K562 (cell line): ENCODE measurements at regions not wholly inside any gene's neighbourhood (a gene's known extent, or its start where the extent isn't known, plus 50 kb on each side); places are given as distances from the start of the nearest gene placed in this dataset.
A peak's percentile ranks its signal among the peaks of the same experiment; 100 is the strongest.

Experiments
- ARID3A ChIP-seq: IDR thresholded peaks from 2 replicates; pipeline ENCODE4 v1.6.1; 2012; ENCODE audit warnings: low read depth, low read length, improper control_type of control experiment, borderline replicate concordance
- ATF7 ChIP-seq: fragments of 450-650 bp; IDR thresholded peaks from 2 replicates; pipeline ENCODE4 v1.7.1; 2014; ENCODE audit warnings: mild to moderate bottlenecking, moderate library complexity
- CBFB ChIP-seq: sonication (generic); formaldehyde crosslinking; IDR thresholded peaks from 2 replicates; pipeline ENCODE4 v1.4.0; 2020; ENCODE audit warnings: mild to moderate bottlenecking, missing genetic modification reagents
- CREB1 ChIP-seq, 2 experiments: sonication (generic) in 1 of 2; formaldehyde crosslinking in 1 of 2; IDR thresholded peaks; 2 replicates each; pipeline versions ENCODE4 v1.6.1 to v1.8.0; 2012 to 2022; ENCODE audit warnings: inconsistent platforms in 1 of 2, mild to moderate bottlenecking in 1 of 2, missing genetic modification reagents in 1 of 2, moderate library complexity in 1 of 2
- CXXC5 ChIP-seq: fragments of 250-450 bp; sonication (Bioruptor Pico); IDR thresholded peaks from 2 replicates; pipeline ENCODE4 v1.8.0; 2022; ENCODE audit warnings: inconsistent platforms, mild to moderate bottlenecking, moderate library complexity
- DDX20 ChIP-seq: fragments of 450-650 bp; IDR thresholded peaks from 2 replicates; pipeline ENCODE4 v1.6.1; 2016; ENCODE audit warnings: missing genetic modification characterization, low read depth, mild to moderate bottlenecking, missing compliant biosample characterization, moderate library complexity
- E2F3 ChIP-seq: fragments of 250-450 bp; sonication (Bioruptor Pico); IDR thresholded peaks from 2 replicates; pipeline ENCODE4 v1.4.0; 2020; ENCODE audit warnings: mild to moderate bottlenecking
- ETV5 ChIP-seq: sonication (generic); formaldehyde crosslinking; IDR thresholded peaks from 2 replicates; pipeline ENCODE4 v1.4.0; 2020; ENCODE audit warnings: low read depth, mild to moderate bottlenecking, missing genetic modification reagents
- HIVEP1 ChIP-seq: fragments of 250-450 bp; sonication (Bioruptor Pico); IDR thresholded peaks from 2 replicates; pipeline ENCODE4 v1.4.0; 2020; ENCODE audit warnings: mild to moderate bottlenecking
- KLF13 ChIP-seq: fragments of 450-650 bp; IDR thresholded peaks from 2 replicates; pipeline ENCODE4 v1.6.1; 2016; ENCODE audit warnings: missing genetic modification characterization, low read depth, mild to moderate bottlenecking, missing compliant biosample characterization, moderate library complexity, borderline replicate concordance
- KLF16 ChIP-seq: IDR thresholded peaks from 2 replicates; pipeline ENCODE4 v1.6.1; 2016; ENCODE audit warnings: antibody characterized with exemption
- MCM7 ChIP-seq, 2 experiments: fragments of 450-650 bp; IDR thresholded peaks; 2 replicates each; pipeline ENCODE4 v1.6.1; 2016 to 2018
- NONO ChIP-seq, 2 experiments: fragments of 200-400 bp in 1 of 2; fragments of 450-650 bp in 1 of 2; formaldehyde crosslinking in 1 of 2; IDR thresholded peaks; 2 replicates each; pipeline ENCODE4 v1.6.1; 2017; ENCODE audit warnings: low read depth in 2 of 2, mild to moderate bottlenecking in 2 of 2, moderate library complexity in 2 of 2, low read length in 1 of 2
- RB1 ChIP-seq: fragments of 450-650 bp; IDR thresholded peaks from 2 replicates; pipeline ENCODE4 v1.6.1; 2017; ENCODE audit warnings: low read depth, mild to moderate bottlenecking
- UBTF ChIP-seq, 2 experiments: IDR thresholded peaks; 2 replicates each; pipeline ENCODE4 v1.6.1; 2012; ENCODE audit warnings: improper control_type of control experiment in 2 of 2, low read depth in 2 of 2, low read length in 2 of 2, borderline replicate concordance in 1 of 2
- ZNF263 ChIP-seq: sonication (generic); formaldehyde crosslinking; IDR thresholded peaks from 2 replicates; pipeline ENCODE4 v1.8.0; 2022; ENCODE audit warnings: mild to moderate bottlenecking, missing genetic modification reagents, borderline replicate concordance
- ZNF57 ChIP-seq: fragments of 450-650 bp; formaldehyde crosslinking; IDR thresholded peaks from 2 replicates; pipeline ENCODE4 v1.4.0; 2020; ENCODE audit warnings: mild to moderate bottlenecking, moderate library complexity
- TF ChIP-seq, protein P1 (sequence below): fragments of 450-650 bp; IDR thresholded peaks from 2 replicates; pipeline ENCODE4 v1.6.1; 2016; ENCODE audit warnings: low read depth

DNA sequence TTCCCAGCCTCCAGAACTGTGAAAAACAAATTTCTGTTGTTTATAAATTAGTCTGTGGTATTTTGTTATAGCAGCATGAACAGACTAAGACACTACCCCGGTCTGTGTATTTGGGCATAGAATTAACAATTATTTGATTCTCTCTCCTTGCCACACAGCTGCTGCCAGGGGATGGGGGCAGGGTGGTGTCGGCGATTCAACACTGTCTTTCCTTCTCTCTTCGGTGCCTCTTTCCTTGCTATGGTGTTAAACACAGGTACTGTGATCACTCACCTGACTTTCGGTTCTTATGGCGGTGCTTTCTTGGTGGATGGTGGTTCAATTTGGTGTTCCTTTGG lies 50.8 kb upstream of the CTAGE1 start (continued):
- TF ChIP-seq CBFB (CRISPR knock-in tag) (no peak), RB1 (no peak), MCM7 (IDR thresholded peaks at IDR 0.05) (no peak), NONO (IDR thresholded peaks at IDR 0.05; ENCODE audit: low read depth in 2 of 2, low read length in 1 of 2) (no peak), ATF7 (no peak), E2F3 (CRISPR knock-in tag) (0 out of 2 replicates have a peak, but pooled peaks have one; percentile 1), ARID3A (no peak), DDX20 (tag) (no peak), ZNF263 (CRISPR knock-in tag) (no peak), CREB1 (IDR thresholded peaks at IDR 0.05) (no peak), CREB1 (CRISPR knock-in tag; IDR thresholded peaks at IDR 0.05) (no peak), CXXC5 (CRISPR knock-in tag) (no peak), KLF13 (tag) (no peak), HIVEP1 (CRISPR knock-in tag) (0 out of 2 replicates have a peak, but pooled peaks have one; percentile 2), ETV5 (CRISPR knock-in tag) (0 out of 2 replicates have a peak, but pooled peaks have one; percentile 31), ZNF57 (CRISPR knock-in tag) (0 out of 2 replicates have a peak, but pooled peaks have one; percentile 8), KLF16 (no peak), UBTF (IDR thresholded peaks at IDR 0.05; ENCODE audit: borderline replicate concordance in 1 of 2, low read depth in 2 of 2, low read length in 2 of 2) (no peak)
- TF ChIP-seq, protein P1, sequence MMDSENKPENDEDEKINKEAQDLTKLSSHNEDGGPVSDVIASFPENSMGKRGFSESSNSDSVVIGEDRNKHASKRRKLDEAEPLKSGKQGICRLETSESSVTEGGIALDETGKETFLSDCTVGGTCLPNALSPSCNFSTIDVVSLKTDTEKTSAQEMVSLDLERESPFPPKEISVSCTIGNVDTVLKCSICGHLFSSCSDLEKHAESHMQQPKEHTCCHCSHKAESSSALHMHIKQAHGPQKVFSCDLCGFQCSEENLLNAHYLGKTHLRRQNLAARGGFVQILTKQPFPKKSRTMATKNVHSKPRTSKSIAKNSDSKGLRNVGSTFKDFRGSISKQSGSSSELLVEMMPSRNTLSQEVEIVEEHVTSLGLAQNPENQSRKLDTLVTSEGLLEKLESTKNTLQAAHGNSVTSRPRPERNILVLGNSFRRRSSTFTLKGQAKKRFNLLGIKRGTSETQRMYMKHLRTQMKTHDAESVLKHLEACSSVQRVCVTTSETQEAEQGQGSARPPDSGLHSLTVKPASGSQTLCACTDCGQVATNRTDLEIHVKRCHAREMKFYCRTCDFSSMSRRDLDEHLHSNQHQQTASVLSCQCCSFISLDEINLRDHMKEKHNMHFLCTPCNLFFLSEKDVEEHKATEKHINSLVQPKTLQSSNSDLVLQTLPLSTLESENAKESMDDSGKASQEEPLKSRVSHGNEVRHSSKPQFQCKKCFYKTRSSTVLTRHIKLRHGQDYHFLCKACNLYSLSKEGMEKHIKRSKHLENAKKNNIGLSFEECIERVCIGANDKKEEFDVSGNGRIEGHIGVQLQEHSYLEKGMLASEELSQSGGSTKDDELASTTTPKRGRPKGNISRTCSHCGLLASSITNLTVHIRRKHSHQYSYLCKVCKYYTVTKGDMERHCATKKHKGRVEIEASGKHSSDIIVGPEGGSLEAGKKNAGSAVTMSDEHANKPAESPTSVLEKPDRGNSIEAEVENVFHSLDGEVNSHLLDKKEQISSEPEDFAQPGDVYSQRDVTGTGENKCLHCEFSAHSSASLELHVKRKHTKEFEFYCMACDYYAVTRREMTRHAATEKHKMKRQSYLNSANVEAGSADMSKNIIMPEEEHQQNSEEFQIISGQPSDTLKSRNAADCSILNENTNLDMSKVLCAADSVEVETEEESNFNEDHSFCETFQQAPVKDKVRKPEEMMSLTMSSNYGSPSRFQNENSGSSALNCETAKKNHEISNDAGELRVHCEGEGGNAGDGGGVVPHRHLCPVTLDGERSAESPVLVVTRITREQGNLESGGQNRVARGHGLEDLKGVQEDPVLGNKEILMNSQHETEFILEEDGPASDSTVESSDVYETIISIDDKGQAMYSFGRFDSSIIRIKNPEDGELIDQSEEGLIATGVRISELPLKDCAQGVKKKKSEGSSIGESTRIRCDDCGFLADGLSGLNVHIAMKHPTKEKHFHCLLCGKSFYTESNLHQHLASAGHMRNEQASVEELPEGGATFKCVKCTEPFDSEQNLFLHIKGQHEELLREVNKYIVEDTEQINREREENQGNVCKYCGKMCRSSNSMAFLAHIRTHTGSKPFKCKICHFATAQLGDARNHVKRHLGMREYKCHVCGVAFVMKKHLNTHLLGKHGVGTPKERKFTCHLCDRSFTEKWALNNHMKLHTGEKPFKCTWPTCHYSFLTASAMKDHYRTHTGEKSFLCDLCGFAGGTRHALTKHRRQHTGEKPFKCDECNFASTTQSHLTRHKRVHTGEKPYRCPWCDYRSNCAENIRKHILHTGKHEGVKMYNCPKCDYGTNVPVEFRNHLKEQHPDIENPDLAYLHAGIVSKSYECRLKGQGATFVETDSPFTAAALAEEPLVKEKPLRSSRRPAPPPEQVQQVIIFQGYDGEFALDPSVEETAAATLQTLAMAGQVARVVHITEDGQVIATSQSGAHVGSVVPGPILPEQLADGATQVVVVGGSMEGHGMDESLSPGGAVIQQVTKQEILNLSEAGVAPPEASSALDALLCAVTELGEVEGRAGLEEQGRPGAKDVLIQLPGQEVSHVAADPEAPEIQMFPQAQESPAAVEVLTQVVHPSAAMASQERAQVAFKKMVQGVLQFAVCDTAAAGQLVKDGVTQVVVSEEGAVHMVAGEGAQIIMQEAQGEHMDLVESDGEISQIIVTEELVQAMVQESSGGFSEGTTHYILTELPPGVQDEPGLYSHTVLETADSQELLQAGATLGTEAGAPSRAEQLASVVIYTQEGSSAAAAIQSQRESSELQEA = no peak
